Pancreas (tissue), 10 donors: ENCODE measurements at regions not wholly inside any gene's neighbourhood (a gene's known extent, or its start where the extent isn't known, plus 50 kb on each side); places are given as distances from the start of the nearest gene placed in this dataset.

Source experiments
- ATAC-seq, 4 donors: fragments of 200-7000 bp; cut with Tn5 transposase; one replicate each; pipeline versions ENCODE4 v1.8.0 to v1.9.1; 2020; ENCODE audit warnings: mild to moderate bottlenecking in 4 of 4, moderate library complexity in 4 of 4
- DNase-seq, 6 donors: peaks; one replicate each; pipeline ENCODE4 v3.0.0-alpha.2; 2020
- FAIRE-seq: peaks from 2 replicates; lab custom pipeline; 2012; peaks lifted over from hg19 to GRCh38; lab: Jason Lieb, UNC
- H3K27ac ChIP-seq, 4 donors: fragments of 200-600 bp; sonication (generic); 1 replicate in 3 of 4; 2 replicates in 1 of 4; pipeline versions ENCODE4 v1.5.0 to v1.8.0; 2020
- H3K27me3 ChIP-seq, 4 donors: fragments of 200-600 bp; one replicate each; pipeline ENCODE4 v1.8.0; 2021
- H3K36me3 ChIP-seq, 3 donors: fragments of 200-600 bp; sonication (generic) in 1 of 3; one replicate each; pipeline versions ENCODE4 v1.5.0 to v1.8.0; 2020 to 2021
- H3K4me1 ChIP-seq, 3 donors: fragments of 200-600 bp; one replicate each; pipeline ENCODE4 v1.8.0; 2021
- H3K4me3 ChIP-seq, 4 donors: fragments of 200-600 bp; sonication (generic) in 2 of 4; one replicate each; pipeline versions ENCODE4 v1.5.0 to v1.8.0; 2020 to 2021
- H3K9me3 ChIP-seq, 4 donors: fragments of 200-600 bp; one replicate each; pipeline ENCODE4 v1.8.0; 2021
- CTCF ChIP-seq, 4 donors: fragments of 200-600 bp; sonication (generic) in 3 of 4; IDR thresholded peaks; one replicate each; pipeline versions ENCODE4 v1.5.0 to v1.8.0; 2021; ENCODE audit warnings: antibody characterized with exemption in 4 of 4
- WGBS, 2 donors: extraction: QIAGEN DNeasy Blood & Tissue Kit; methylation state at CpG; one replicate each; pipeline ENCODE4 v1.1.7; 2013; 5-methylcytosine and 5-hydroxymethylcytosine counted together
- intact Hi-C, 3 donors: fragments of 100-400 bp; cut with DNase I; formaldehyde crosslinking; loops; one replicate each; pipeline versions ENCODE4 v1.11.1 to v1.14.2; 2022
- donor health status: healthy with polysubstance abuse.
- donor health status: DM: no; HTN: no; CAD: no; lungs with moderate emphysema.
- donor health status: DM: no; HTN: no; CAD: no.
- donor health status: control.
- donor health status: control.
- donor health status: Bipolar disorder and iron deficiency.
- donor health status: DM: yes; HTN: yes; CAD: no.
- donor health status: DM: no; HTN: no; CAD: no.
- donor health status: DM: no; HTN: no; CAD: no.
- donor health status: DM: yes; HTN: yes; CAD: no.

DNA sequence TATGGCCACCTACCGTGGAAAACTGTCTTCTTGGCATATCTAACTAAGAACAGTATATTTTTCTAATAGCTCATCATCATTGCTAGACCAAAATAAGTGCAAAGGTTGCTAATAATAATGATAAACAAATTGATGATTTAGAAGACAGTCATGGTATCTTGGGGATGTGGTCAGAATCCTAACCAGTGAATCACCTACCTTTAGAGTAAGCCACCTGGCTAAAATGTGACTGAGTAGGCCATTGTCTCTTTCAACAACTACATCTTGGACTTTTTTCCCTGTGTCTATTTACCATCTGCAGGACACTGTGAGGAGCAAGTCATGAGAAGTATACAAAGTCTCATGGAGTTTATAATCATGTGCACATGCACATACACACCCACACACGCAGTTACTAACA lies 273.5 kb upstream of the SEMA6D start:
- Histone ChIP-seq H3K4me1 (no peaks in the 10 kb centered on the region), H3K4me3 (no peak overlapping the region), H3K9me3 (no peaks in the 10 kb centered on the region), H3K27ac (no peak overlapping the region), H3K27me3 (no peaks in the 10 kb centered on the region), H3K36me3 (no peaks in the 10 kb centered on the region)
- intact Hi-C loops, result no loop called here
- ATAC-seq, result no peak
- DNase-seq, result no peak
- no peak for FAIRE-seq
- TF ChIP-seq CTCF (IDR thresholded peaks at IDR 0.05), result no peak
- 86 to 88% methylated on average over 2 of the region's 2 CpGs for WGBS, 2 donors

GRCh38 chr15:47445723-47446392 lies 271.4 kb upstream of the SEMA6D start:
- Histone ChIP-seq H3K27me3 (no peaks in the 10 kb centered on the region), H3K9me3 (no peaks in the 10 kb centered on the region), H3K4me3 (no peak overlapping the region), H3K27ac (no peak overlapping the region), H3K36me3 (no peaks in the 10 kb centered on the region), H3K4me1 (no peaks in the 10 kb centered on the region)
- ATAC-seq, result no peak
- no peak for DNase-seq
- 89 to 91% methylated on average over 9 of the region's 9 CpGs for WGBS, 2 donors
- FAIRE-seq, result no peak
- no peak for TF ChIP-seq CTCF (IDR thresholded peaks at IDR 0.05)
- intact Hi-C loops, result no loop called here

DNA sequence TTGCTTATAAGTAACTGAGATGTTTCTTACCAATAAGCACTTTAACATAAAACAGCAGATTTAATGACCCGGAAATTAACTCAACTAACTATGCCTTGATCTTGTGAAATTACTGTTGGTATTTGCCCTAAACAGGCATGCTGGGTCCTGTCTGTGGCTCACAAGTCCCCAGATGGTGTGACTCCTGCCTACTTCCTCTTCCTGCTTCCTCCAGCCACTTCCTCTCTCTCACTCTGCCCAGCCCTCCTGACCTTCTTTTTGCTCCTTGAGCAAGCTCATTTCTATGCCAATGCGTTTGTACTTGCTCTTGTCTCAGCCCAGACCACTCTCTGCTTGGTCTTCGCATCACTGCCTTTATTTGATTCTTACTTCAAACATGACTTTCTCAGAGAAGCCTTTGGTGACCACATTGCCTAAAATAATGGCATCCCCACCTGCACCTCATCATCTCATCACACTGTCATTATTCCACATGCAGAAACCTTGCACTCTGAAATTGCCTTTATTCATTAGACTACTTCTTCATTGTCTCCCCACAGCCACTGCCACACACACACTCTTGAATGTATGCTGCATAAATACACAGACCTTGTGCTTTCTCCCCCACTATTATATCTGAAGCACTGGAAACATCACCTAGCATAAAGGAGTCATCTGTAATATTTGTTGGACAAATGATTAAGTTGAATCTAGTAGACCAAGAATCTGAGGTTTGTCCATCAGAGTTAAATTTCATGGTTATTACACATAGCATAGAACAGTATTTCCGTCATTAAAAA lies 256.3 kb upstream of the SEMA6D start:
- no peaks in the 10 kb centered on the region for H3K9me3 ChIP-seq
- TF ChIP-seq CTCF (IDR thresholded peaks at IDR 0.05), result no peak
- no peaks in the 10 kb centered on the region for H3K27me3 ChIP-seq
- intact Hi-C loops, result no loop called here
- no peak overlapping the region for H3K4me3 ChIP-seq
- 85 to 91% methylated on average over 4 of the region's 4 CpGs for WGBS, 2 donors
- no peaks in the 10 kb centered on the region for H3K36me3 ChIP-seq
- no peak for FAIRE-seq
- ATAC-seq, result no peak
- no peak overlapping the region for H3K27ac ChIP-seq
- no peaks in the 10 kb centered on the region for H3K4me1 ChIP-seq
- no peak for DNase-seq

- no peaks in the 10 kb centered on the region for H3K9me3 ChIP-seq
- no peaks in the 10 kb centered on the region for H3K4me1 ChIP-seq
- WGBS, 2 donors, result 94 to 97% methylated on average over 3 of the region's 3 CpGs
- H3K27me3 ChIP-seq, result no peaks in the 10 kb centered on the region
- H3K27ac ChIP-seq, result no peak overlapping the region
- H3K4me3 ChIP-seq, result no peak overlapping the region
- FAIRE-seq (no peak), DNase-seq (no peak), ATAC-seq (no peak)
- intact Hi-C loops, result no loop called here
- TF ChIP-seq CTCF (IDR thresholded peaks at IDR 0.05), result no peak
- no peaks in the 10 kb centered on the region for H3K36me3 ChIP-seq
These were observed 255.6 kb upstream of the SEMA6D start for GRCh38 chr15:47461652-47462141.

GRCh38 chr15:47466357-47466756 lies 250.9 kb upstream of the SEMA6D start:
- Histone ChIP-seq H3K27ac (no peak overlapping the region), H3K36me3 (no peaks in the 10 kb centered on the region), H3K27me3 (no peaks in the 10 kb centered on the region), H3K9me3 (no peaks in the 10 kb centered on the region), H3K4me3 (no peak overlapping the region), H3K4me1 (no peaks in the 10 kb centered on the region)
- intact Hi-C loops, result no loop called here
- ATAC-seq (peak in 1 of 4 donors; percentile 32), FAIRE-seq (no peak), DNase-seq (no peak)
- 72 to 78% methylated on average over 1 of the region's 1 CpG for WGBS, 2 donors
- TF ChIP-seq CTCF (IDR thresholded peaks at IDR 0.05), result no peak
